Stimulated activated CD8-positive, alpha-beta memory T cell treated with anti-CD3 and anti-CD28 coated beads, Interleukin-15, amount 100 ng/mL, for 4 hours (primary cell): ENCODE measurements at regions not wholly inside any gene's neighbourhood (a gene's known extent, or its start where the extent isn't known, plus 50 kb on each side); places are given as distances from the start of the nearest gene placed in this dataset.
"Not testable (repeated sequence)": the region's sequence is repeated elsewhere in the genome, so short reads cannot be mapped to it uniquely, and the experiment has no call there.

Experiments used
- DNase-seq, 2 donors: peaks; one replicate each; pipeline ENCODE4 v3.0.0-alpha.2; 2020; ENCODE audit warnings: low read depth in 2 of 2

DNA sequence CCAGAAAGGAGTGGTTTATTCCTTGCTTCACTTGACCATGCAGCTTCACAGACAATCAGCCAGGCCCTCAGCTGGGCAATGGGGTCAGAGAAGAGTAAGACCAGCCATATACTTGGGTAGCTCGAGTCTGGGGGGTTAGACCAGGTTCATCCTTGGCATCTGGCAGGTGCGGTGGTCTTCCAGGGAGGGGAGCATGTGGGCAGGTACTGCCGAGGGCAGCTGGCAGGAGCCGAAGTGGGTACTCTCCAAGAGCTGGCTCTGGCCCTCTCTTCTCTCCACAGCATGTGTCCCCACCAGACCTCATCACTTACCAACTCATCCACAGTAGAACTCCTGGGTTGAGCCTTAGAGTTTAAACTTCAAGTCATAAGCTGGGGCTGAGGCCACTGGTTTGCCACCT is 156.8 kb downstream of the FOXD2 start:
- no peak for DNase-seq

DNA sequence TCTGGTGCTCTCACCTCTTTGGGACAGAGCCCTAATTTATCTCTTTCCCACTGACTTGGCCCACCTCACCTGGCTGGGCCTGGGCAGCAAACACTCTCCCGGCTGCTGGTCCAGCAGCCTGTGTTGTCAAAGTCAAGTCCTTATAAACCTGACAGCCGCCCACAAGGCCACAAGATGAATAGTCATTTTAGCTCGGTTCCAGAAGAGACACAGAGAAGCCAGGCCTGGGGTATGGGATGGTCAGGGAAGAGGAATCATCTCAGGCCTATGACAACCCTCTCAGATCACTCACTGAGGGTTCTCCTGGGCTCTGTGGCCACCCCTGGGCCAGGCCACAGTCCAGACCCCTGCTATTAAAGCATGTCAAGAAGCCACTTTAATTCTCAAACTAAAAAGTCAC is 158.5 kb downstream of the FOXD2 start:
- DNase-seq = no peak

DNA sequence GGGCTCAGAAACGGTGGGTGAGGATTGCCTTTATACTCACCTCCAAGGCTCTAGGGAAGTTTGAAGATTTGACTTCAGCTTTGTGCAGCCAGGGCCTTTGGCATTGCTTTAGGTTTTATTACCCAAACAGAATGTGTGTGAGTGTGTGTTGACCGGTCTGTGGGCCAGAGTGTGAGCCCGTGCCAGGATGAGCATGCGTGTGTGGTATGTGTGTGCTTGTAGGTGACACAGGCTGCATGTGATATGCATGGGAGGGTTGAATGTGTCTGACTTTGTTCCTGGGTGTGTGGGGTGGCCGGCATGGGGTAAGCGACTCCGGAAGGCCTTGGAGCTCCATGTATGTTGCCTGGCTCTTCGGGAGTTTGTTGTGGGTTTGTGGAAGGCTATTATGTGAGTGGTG is 160.5 kb downstream of the FOXD2 start:
- DNase-seq = no peak

DNA sequence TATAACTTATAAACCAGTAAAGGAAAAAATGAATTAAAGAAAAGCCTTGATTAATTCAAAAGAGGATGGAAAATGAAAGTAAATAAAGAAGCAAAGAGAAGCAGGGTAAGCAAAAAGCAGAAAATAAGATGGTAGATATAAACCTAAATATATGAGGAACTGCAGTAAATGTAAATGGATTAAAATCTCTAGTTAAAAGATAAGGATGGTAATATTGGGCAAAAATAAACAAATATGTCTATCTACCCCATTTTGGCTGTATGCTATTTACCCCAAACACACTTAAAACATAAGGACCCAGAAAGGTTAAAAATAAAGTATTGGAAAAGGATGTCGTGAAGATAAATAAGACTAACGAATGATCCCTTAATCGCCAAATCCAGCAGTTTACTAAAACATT is 161.9 kb downstream of the FOXD2 start:
- DNase-seq = no peak

DNA sequence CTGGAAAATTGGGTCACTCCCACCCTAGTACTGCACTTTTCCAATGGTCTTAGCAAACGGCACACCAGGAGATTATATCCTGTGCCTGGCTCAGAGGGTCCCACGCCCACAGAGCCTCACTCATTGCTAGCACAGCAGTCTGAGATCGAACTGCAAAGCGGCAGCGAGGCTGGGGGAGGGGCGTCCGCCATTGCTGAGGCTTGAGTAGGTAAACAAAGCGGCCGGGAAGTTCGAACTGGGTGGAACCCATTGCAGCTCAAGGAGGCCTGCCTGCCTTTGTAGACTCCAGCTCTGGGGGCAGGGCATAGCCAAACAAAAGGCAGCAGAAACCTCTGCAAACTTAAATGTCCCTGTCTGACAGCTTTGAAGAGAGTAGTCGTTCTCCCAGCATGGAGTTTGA is 164.6 kb downstream of the FOXD2 start:
- not testable (repeated sequence) for DNase-seq

DNA sequence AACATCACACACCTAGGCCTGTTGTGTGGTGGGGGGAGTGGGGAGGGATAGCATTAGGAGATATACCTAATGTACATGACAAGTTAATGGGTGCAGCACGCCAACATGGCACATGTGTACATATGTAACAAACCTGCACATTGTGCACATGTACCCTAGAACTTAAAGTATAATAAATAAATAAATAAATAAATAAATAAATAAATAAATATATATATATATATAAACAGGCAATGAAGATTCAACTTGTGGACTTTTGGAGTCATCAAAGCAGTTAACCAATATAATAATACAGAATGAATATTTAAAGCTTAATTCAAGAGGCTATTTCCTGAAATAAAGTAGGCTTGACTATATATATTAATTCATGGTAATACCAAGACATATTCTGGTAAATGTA is 167.0 kb downstream of the FOXD2 start:
- DNase-seq = not testable (repeated sequence)

DNA sequence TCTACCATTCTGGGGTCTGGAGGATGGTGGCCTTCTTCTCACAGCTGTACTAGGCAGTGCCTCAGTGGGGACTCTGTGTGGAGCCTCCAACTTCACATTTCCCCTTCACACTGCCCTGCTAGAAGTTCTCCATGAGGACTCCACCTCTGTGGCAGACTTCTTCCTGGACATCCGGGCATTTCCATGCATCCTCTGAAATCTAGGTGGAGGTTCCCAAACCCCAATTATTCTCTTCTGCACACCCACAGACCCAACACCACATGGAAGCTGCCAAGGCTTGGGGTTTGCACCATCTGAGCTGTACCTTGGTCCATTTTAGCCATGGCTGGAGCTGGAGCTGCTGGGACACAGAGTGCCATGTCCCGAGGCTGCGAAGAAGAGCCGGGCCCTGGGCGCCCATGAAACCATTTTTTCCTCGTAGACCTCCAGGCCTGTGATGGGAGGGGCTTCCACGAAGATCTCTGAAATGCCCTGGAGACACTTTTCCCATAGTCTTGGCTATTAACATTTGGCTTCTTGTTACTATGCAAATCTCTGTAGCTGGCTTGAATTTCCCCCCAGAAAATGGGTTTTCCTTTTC is 170.5 kb downstream of the FOXD2 start:
- no peak for DNase-seq

DNA sequence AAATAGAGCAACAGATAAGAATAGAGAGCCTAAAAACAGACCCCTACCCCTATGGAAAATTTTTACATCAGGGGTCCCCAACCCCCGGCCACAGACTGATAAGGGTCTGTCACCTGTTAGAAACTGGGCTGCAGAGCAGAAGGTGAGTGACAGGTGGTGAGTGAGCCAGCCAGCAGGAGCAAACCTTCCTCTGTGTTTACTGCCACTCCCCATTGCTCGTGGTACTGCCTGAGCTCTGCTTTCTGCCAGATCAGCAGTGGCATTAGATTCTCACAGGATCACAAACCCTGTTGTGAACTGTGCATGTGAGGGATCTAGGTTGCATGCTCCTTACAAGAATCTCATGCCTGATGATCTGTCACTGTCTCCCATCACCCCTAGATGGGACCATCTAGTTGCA is 174.1 kb downstream of the FOXD2 start:
- no peak for DNase-seq

DNA sequence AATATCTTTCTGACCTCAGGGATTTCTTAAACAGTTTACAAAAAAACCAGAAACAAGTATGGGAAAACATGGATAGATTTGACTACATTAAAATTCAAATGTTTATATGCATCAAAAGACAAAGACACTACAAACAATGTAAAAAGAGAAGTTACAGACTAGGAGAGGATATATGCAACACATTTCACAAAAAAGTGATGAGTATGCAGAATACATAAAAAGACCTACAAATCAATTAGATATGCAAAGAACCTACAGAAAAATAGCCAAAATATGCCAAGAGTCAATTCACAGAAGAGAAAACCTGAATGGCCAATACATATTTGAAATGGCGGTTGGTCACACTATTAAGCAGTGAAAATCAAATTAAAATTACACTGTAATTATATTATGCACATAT is 175.0 kb downstream of the FOXD2 start:
- DNase-seq = no peak

DNA sequence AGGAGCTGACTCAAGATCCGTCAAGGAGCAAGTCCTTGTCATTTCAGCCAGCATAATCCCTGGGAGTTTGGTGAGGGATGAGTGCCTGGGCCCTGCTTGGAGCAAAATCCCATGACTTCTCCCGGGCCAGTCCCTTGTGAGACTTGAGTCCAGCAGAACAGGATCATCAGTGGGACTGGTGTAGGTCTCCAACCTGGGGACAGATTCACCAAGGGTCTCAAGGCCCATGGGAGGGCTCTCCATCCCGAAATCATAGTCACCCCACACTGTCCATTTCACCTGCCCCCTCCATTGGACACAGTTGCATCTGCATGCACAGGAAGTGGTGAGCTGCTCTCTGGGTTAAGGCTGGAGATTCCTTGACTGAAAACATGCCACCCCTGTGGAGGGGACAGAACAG is 178.2 kb downstream of the FOXD2 start:
- DNase-seq = no peak

DNA sequence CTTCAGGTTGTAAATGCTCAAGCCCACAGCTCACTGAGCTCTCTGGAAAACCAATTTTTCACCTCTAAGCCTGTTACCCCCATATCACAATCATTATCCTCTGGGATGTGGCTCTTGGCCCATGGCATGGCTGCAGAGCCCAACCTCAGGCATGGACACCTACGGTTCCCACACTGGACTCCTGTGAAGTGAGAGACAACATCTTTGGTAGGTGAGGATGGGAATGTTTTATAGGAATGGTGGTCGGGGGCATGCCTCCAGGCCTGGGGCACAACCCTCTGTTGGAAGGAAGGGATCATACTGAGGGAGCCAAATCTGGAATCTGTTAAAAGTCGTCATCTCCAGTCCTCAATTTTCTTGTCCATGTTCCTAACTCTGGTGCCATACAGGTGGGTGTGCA is 179.1 kb downstream of the FOXD2 start:
- DNase-seq = no peak

DNA sequence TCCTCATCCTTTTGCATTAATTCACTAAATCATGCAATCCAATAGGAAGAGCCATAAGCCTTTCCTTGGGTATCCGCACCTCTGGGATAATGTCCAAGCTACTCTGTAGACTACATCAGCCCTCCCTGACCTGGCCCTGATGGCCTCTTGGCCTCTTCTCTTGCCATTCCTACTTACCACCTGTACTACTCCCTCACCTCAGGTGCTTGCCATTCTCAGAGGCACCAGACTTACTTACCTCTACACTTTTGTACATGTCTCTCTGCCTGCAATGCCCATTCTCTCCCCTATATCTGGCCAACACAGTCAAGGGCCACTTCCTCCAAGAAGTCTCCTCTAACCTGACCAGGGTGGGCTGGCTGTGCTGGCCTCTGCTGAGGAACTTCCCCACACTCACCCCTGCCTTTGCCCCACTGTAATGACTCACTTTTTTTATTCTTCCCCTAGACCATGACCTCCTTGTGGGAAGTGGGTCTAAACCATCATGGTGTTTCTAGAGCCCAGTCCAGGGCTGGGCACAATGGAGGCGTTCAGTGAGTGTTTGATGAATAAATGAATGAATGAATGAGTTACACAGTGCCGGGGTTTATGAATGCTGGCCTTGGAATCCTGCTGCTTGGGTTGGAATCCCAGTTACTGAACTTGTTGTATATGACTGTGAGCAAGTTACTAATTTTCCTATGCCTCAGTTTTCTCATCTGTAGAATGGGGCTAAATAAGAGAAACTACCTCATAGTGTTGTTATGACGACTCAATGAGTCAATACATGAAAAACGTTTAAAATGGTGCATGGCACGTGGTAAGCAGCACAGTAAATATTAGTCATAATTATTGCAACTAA is 179.8 kb downstream of the FOXD2 start:
- no peak for DNase-seq

DNA sequence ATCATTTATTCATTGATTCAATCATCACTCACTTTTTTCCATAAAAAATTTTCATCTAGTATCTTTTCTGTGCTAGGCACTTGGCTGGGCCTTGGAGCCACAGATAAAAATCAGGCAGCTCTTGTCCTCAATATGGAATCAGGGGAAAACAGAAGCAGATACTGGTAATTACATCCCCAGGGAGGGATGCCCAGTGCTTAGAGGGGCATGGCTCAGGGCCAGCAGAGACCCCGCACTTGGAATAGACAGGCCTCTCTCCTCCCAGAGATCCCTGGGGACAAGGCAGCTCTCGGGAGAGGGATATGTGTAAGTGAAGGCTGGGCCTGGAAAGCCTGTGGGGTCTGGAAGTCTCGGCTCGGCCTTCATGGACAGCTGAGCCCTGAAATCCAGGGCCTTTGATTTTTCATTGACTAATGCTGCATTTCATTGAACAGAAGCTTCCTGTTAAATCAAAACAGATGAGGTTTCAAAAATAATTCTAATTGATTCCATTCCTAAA is 180.4 kb downstream of the FOXD2 start:
- no peak for DNase-seq

DNA sequence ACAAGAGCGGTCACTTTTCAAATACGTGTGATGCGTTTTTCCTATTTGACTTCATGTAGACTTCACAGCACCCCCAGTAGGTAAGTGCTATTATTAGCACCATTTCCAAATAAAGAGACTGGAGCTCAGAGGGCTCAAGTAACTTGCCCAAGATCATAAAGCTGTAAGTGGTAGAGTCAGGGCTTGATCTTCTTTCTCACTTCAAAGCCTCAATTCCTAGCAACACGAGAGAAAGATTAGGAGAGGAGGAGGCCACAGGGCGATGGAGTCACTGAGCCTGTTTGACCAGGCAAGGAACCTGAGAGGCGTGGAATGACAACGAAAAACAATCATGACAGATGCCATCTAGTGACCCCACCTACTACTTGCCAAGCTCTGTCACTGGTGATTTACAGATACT is 181.0 kb downstream of the FOXD2 start:
- no peak for DNase-seq

DNA sequence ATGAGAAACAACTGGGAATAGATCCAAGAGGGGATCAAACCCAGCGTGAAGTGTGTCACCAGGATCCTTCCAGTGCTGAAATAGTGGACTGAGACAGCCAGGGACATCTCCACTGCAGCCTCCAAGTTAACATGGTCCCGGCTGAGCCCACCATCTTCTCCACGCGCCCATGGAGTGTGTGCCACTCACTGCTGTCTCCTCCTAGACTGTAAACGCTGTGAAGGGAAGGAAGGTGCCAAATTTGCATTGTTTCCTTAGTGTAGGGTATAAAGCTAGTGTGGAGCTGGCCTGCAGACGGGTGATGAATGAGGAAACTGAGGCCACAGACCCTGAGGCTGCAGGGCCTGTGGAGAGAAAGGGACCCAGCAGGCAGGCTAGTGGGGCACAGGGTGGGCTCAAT is 183.6 kb downstream of the FOXD2 start:
- no peak for DNase-seq

DNA sequence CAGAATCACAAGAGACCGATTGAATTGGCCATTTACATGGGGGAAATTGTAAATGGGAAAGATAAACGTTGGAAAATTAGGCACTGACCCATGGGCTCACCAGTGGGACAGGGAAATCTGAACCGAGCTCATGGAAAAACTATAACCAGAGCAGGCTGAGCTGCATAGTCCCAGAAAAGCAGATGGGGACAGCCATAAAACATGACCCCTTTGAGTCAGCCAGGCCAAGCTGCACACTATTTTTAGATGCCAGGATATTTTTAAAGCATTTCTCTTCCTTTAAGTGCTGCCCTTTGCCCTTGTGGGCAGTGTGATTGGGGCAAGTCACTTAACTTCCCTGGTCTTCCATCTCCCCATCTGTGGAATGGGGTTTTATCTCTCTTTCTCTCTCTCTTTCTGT is 184.1 kb downstream of the FOXD2 start:
- DNase-seq = no peak

DNA sequence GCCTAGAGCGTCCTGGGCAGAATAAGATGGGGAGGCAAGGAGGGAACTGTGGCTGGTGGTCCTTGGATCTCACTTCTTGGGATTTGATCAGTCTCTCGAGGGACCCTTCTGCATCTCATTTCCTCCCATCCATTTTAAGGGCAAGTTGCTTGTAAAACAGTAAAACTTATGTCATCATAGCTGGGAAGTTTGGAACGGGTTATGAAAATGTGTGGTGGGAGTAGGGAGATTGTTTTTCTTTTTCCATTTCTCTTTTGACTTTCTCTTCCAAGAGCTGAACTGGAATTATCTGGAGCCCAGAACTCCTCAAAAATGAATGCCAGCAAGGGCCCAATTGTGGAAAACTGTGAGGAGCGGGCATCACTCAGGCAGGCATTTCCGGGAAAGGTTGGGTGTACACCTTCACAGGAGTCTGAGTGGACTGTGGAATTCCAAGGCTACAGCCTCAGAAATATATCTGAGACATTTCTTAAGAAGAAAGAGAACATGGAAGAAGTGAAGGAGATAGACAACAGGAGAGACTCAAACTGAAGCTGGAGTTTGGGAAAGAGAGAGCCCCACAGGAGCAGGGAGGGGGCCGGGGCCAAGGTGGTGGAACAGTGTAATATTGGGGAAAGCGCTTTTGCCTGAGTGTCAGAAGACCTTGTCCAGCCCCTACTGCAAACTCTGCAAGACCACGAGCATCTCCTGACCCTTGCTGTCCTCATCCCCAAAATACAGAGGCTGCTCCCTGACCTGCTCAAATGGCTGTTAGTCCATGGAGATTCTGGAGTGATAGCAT is 185.1 kb downstream of the FOXD2 start:
- DNase-seq = no peak

DNA sequence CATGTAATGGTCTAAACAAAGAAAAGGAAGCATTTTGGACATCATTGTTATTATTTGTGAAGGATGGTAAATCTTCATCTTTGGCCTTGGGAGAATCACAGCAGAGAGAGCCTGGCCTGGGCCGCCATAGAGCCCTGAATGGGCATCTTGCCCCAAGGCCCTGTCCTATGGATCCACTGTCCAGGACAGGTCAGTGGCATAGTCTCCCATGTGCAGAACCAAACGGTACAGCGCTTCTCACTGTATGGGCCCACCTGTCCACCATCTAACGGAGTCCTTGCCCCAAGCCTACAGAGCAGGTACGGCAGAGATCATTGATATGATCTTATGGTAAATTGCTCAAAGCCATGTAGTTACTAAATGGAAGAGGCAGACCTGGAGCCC is 185.7 kb downstream of the FOXD2 start:
- DNase-seq = no peak

DNA sequence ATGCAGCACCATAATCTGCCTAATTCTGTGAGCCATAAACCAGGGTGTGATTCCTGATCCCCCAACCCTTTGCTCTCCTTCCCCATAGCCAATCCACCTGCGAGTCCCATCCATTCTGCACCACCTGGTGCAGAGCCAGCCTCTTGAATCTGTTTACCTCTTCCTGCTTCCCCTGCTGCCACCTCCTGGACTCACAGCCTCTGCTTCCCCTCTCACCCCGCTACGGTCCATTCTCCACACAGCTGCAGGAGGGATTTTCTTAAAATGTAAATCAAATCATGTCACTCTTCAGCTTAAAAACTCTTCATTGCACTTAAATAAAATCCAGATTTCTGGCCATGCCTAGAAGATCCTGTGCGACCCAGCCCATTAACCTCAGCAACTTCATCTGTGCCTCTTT is 186.7 kb downstream of the FOXD2 start:
- no peak for DNase-seq

DNA sequence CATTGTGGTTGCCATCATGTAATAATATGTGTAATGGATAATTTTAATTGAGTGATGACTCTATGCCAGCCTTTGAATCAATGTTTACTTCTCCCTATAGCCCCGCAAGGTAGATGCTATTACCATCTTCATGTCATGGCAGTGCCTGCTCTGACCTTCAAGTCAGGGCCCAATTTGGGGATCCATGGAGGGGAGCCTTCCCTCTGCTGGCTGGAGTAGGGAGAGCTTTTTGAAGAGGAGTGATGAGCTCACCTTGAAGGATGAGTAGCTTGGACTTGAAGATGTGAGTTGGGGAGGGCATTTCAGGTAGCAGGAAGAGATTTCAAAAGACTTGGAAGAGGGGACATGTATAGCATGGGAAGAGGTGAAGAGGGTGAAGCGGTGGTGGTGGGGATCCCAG is 189.2 kb downstream of the FOXD2 start:
- DNase-seq = no peak

DNA sequence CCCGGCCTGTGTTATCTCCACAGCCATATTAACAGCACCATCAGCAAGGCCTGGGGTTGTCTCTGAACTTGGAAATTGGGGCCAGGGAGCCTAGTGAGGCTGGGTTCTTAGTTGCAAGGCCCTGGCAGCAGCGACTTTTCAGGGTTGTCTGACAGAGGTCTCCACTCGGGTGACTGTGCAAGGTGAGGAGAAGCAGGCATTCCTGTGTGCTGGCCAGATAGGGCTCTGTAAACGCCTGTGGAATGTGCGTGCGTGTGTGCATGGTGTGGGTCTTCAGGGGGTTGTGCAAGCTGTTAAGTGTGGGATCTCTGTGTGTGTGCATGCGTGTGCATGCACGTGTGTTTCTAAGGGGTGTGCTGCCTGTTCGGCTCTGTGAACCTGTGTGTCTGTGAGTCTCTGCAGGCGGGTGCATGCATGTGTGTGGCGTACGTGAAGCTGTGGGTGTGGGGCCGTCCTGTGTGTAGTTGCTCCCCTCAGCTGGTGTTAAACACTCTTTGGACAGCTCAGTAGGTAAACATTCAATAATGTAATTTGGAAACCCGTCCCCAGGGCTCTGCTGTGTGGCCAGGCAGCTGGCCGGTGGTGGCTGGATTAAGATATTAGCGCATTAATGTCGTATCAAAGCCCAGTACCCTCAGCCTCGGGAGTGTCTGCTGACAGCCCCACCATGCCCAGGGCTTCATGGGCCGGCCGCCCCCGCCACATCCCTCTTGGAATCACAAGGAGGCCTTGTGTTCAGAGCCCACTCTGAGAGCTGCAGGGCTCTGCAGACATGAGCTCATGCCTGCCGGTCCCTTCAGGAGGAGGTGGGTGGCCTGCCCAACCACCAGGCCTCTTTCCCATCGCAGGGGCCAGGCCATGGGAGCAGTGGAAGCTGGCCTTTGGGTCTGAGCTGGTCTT is 189.9 kb downstream of the FOXD2 start:
- DNase-seq = no peak

DNA sequence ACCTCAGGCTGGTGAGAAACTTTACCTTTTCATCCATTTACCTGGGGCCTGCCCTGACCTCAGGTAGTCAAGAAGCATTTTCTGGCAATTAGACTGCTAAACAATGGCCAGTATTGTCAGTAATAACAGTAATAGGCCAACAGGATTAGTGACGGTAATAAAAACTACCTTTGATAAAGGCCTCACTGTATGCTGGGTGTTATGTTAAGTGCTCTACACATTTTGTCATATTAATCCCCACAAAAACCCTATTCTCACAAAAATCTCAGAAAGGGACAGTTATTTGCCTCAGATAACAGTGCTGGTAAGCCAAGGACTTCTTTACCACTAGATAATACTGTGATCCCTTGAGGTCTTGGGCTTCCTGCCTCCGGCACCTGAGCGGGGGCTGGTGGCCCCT is 191.4 kb downstream of the FOXD2 start:
- no peak for DNase-seq
